H1 (cell line): ENCODE measurements at regions not wholly inside any gene's neighbourhood (a gene's known extent, or its start where the extent isn't known, plus 50 kb on each side); places are given as distances from the start of the nearest gene placed in this dataset.
A peak's percentile ranks its signal among the peaks of the same experiment; 100 is the strongest.

Experiments used
- CHD7 ChIP-seq: fragments of 300-600 bp; sonication (generic); IDR thresholded peaks from 2 replicates; pipeline ENCODE4 v1.7.1; 2012; ENCODE audit warnings: low read length, moderate library complexity, mild to moderate bottlenecking, inconsistent platforms; ENCODE audit not compliant: insufficient replicate concordance
- JUND ChIP-seq: IDR thresholded peaks from 2 replicates; pipeline ENCODE4 v1.6.1; 2011; ENCODE audit warnings: mild to moderate bottlenecking, improper control_type of control experiment, low read length
- KDM5A ChIP-seq: fragments of 200-600 bp; IDR thresholded peaks from 2 replicates; pipeline ENCODE4 v1.7.1; 2012; ENCODE audit warnings: mild to moderate bottlenecking, low read length, inconsistent platforms, mixed read lengths
- POLR2AphosphoS5 ChIP-seq: IDR thresholded peaks from 2 replicates; pipeline ENCODE4 v1.6.1; 2011; ENCODE audit warnings: low read depth, low read length
- RFX5 ChIP-seq: IDR thresholded peaks from 2 replicates; pipeline ENCODE4 v1.6.1; 2011; ENCODE audit warnings: low read depth, low read length, improper control_type of control experiment, borderline replicate concordance
- SP2 ChIP-seq: IDR thresholded peaks from 2 replicates; pipeline ENCODE4 v1.6.1; 2012; ENCODE audit warnings: mild to moderate bottlenecking, low read length, inconsistent platforms
- SRF ChIP-seq: IDR thresholded peaks from 2 replicates; pipeline ENCODE4 v1.6.1; 2011; ENCODE audit warnings: mild to moderate bottlenecking, low read depth, low read length, moderate library complexity
- TAF7 ChIP-seq: optimal IDR thresholded peaks from 2 replicates; pipeline ENCODE3; 2011; ENCODE audit warnings: low read depth, mild to moderate bottlenecking, inconsistent platforms, low read length, moderate library complexity, borderline replicate concordance
- TF ChIP-seq, protein P1 (sequence below): IDR thresholded peaks from 2 replicates; pipeline ENCODE4 v1.6.1; 2011; ENCODE audit warnings: low read depth, mild to moderate bottlenecking, low read length; ENCODE audit not compliant: insufficient read depth

GRCh38 chr1:148334339-148335130 lies 148.6 kb downstream of the PPIAL4G start (continued):
- TF ChIP-seq CHD7 (peak; percentile 74), JUND (peak; percentile 59; the same call in 1 of the 2 replicates), KDM5A (no peak), TAF7 (peak; percentile 100), SP2 (no peak), RFX5 (no peak; the same call in 1 of the 2 replicates), SRF (peak; percentile 35), POLR2AphosphoS5 (peak; percentile 100)
- TF ChIP-seq, protein P1, sequence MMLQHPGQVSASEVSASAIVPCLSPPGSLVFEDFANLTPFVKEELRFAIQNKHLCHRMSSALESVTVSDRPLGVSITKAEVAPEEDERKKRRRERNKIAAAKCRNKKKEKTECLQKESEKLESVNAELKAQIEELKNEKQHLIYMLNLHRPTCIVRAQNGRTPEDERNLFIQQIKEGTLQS = peak; percentile 36; the same call in 1 of the 2 replicates
